ENCODE measurements at regions not wholly inside any gene's neighbourhood (a gene's known extent, or its start where the extent isn't known, plus 50 kb on each side); places are given as distances from the start of the nearest gene placed in this dataset.

DNA sequence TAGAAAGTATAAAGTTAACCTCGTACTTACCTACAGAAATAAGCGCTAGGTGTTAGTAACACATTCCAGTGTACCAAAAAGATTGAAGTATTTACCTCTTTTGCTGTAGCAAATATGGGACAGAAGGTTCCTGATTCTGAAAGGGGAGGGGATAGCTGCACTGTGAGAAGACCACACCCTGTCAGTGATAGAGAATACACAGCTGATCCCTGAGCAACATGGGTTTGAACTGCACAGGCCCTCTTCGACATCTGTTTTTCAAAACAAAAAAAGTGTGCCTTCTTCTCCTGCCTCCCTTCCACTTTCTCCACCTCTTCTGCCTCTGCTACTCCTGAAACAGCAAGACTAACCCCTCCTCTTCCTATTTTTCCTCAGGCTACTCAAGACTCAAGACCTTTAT, 201.8 kb upstream of the SLIT2 start:
- Histone ChIP-seq H3K4me1 (ENCODE audit: insufficient read depth, low read length, poor library complexity, severe bottlenecking) (peaks cover 12% of the 10 kb centered on the region), H3K4me3 (ENCODE audit: low read depth, low read length, poor library complexity, severe bottlenecking) (no peak overlapping the region), H3K9me3 (ENCODE audit: low read depth, low read length, poor library complexity, severe bottlenecking) (no peaks in the 10 kb centered on the region), H3K36me3 (ENCODE audit: insufficient read depth, low read length, poor library complexity, severe bottlenecking) (no peaks in the 10 kb centered on the region), H3K27me3 (replicated peaks; ENCODE audit: insufficient read depth, low read depth, low read length, poor library complexity) (no peaks in the 10 kb centered on the region), H3K27ac (ENCODE audit: low read depth, low read length, poor library complexity, severe bottlenecking) (no peak overlapping the region)
- TF ChIP-seq, protein P1, sequence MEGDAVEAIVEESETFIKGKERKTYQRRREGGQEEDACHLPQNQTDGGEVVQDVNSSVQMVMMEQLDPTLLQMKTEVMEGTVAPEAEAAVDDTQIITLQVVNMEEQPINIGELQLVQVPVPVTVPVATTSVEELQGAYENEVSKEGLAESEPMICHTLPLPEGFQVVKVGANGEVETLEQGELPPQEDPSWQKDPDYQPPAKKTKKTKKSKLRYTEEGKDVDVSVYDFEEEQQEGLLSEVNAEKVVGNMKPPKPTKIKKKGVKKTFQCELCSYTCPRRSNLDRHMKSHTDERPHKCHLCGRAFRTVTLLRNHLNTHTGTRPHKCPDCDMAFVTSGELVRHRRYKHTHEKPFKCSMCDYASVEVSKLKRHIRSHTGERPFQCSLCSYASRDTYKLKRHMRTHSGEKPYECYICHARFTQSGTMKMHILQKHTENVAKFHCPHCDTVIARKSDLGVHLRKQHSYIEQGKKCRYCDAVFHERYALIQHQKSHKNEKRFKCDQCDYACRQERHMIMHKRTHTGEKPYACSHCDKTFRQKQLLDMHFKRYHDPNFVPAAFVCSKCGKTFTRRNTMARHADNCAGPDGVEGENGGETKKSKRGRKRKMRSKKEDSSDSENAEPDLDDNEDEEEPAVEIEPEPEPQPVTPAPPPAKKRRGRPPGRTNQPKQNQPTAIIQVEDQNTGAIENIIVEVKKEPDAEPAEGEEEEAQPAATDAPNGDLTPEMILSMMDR (conservative IDR thresholded peaks at IDR 0.05; ENCODE audit: low read depth, low read length): no peak
- no peak for TF ChIP-seq EZH2 (IDR thresholded peaks at IDR 0.05; ENCODE audit: borderline replicate concordance, low read depth, low read length, poor library complexity, severe bottlenecking)
- POLR2A ChIA-PET (ENCODE audit: low non-redundant PET): no interaction called here
- DNase-seq (ENCODE audit: low spot score): no peak
- BruUV-seq (replicated peaks): no TSS peak
- CTCF ChIA-PET: no interaction called here
- intact Hi-C loops (cut with micrococcal nuclease; ENCODE audit: unreplicated experiment): no loop called here

DNA sequence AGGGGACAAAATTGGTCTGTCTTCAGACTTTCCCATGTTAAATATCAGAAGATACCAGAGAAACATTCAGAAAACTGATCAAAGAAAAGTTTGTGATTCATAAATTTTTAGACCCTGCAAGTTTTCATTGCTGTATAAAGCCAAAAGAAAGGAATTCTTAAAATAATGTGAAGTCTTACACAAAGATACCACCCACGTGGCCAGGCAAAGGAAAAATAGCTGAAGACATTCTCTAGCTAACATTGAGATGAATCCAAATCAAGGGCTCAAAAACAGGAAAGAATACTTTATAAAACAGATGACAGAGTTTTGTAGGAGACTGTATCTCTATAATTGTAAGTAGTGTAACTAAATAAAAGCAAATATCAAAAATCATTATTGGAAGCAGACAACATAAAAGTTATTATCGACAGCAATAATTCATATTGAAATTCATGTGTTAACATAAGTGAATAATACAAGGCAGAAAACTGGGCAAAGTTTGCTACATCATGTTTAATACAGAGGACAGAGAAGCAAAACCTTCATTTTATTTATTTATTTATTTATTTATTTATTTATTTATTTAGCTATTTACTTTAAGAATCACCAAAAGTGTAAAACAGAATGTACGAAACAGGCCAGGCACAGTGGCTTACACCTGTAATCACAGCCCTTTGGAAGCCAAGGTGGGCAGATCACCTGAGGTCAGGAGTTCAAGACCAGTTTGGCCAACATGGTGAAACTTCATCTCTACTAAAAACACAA, 204.6 kb upstream of the SLIT2 start:
- Histone ChIP-seq H3K27ac (ENCODE audit: low read depth, low read length, poor library complexity, severe bottlenecking) (no peak overlapping the region), H3K4me1 (ENCODE audit: insufficient read depth, low read length, poor library complexity, severe bottlenecking) (peaks cover 37% of the 10 kb centered on the region), H3K36me3 (ENCODE audit: insufficient read depth, low read length, poor library complexity, severe bottlenecking) (no peaks in the 10 kb centered on the region), H3K4me3 (ENCODE audit: low read depth, low read length, poor library complexity, severe bottlenecking) (no peak overlapping the region), H3K9me3 (ENCODE audit: low read depth, low read length, poor library complexity, severe bottlenecking) (no peaks in the 10 kb centered on the region), H3K27me3 (replicated peaks; ENCODE audit: insufficient read depth, low read depth, low read length, poor library complexity) (no peaks in the 10 kb centered on the region)
- no peak for DNase-seq (ENCODE audit: low spot score)
- ChIA-PET POLR2A (ENCODE audit: low non-redundant PET) (no interaction called here), CTCF (no interaction called here)
- no peak for TF ChIP-seq EZH2 (IDR thresholded peaks at IDR 0.05; ENCODE audit: borderline replicate concordance, low read depth, low read length, poor library complexity, severe bottlenecking)
- TF ChIP-seq, protein P1 (conservative IDR thresholded peaks at IDR 0.05; ENCODE audit: low read depth, low read length): no peak
- no TSS peak for BruUV-seq (replicated peaks)
- intact Hi-C loops (cut with micrococcal nuclease; ENCODE audit: unreplicated experiment): no loop called here

DNA sequence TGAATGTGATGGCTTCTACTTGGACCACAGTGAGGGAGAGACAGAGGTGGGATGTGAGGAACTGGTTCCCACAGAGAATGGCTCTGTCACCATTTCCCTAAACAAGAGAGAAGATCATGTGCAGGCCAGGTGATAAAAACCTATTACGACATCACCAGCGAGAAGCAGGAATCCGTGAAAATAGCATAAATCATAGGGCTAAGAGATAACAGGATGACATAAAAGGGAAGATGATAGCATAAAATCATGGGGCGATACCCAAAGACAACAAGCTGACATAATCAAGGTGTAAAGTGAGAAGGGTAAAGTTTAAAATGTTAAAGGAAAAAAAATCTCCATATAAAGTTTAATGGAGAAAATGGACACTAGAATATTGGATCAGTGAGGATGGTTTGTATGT, 205.5 kb upstream of the SLIT2 start:
- no peak for DNase-seq (ENCODE audit: low spot score)
- Histone ChIP-seq H3K27ac (ENCODE audit: low read depth, low read length, poor library complexity, severe bottlenecking) (no peak overlapping the region), H3K27me3 (replicated peaks; ENCODE audit: insufficient read depth, low read depth, low read length, poor library complexity) (no peaks in the 10 kb centered on the region), H3K4me3 (ENCODE audit: low read depth, low read length, poor library complexity, severe bottlenecking) (no peak overlapping the region), H3K9me3 (ENCODE audit: low read depth, low read length, poor library complexity, severe bottlenecking) (no peaks in the 10 kb centered on the region), H3K4me1 (ENCODE audit: insufficient read depth, low read length, poor library complexity, severe bottlenecking) (peaks cover 43% of the 10 kb centered on the region), H3K36me3 (ENCODE audit: insufficient read depth, low read length, poor library complexity, severe bottlenecking) (no peaks in the 10 kb centered on the region)
- no TSS peak for BruUV-seq (replicated peaks)
- POLR2A ChIA-PET (ENCODE audit: low non-redundant PET): no interaction called here
- CTCF ChIA-PET: no interaction called here
- TF ChIP-seq EZH2 (IDR thresholded peaks at IDR 0.05; ENCODE audit: borderline replicate concordance, low read depth, low read length, poor library complexity, severe bottlenecking): no peak
- TF ChIP-seq, protein P1 (conservative IDR thresholded peaks at IDR 0.05; ENCODE audit: low read depth, low read length): no peak
- intact Hi-C loops (cut with micrococcal nuclease; ENCODE audit: unreplicated experiment): no loop called here
